ENCODE measurements at regions not wholly inside any gene's neighbourhood (a gene's known extent, or its start where the extent isn't known, plus 50 kb on each side); places are given as distances from the start of the nearest gene placed in this dataset.

- Histone ChIP-seq H4K20me1 (replicated peaks; ENCODE audit: insufficient read depth) (no peaks in the 10 kb centered on the region), H3K27me3 (ENCODE audit: insufficient read depth) (peaks cover 84% of the 10 kb centered on the region), H3K4me3 (no peak overlapping the region), H3K27ac (ENCODE audit: low read depth) (no peak overlapping the region), H3K79me2 (replicated peaks; ENCODE audit: insufficient read depth) (no peaks in the 10 kb centered on the region), H3K4me1 (ENCODE audit: insufficient read depth) (peaks cover 9% of the 10 kb centered on the region), H3K36me3 (ENCODE audit: insufficient read depth) (no peaks in the 10 kb centered on the region), H2AFZ (no peak overlapping the region), H3F3A (replicated peaks; ENCODE audit: low read depth) (no peaks in the 10 kb centered on the region), H3K4me2 (no peak overlapping the region), H3K9me2 (ENCODE audit: insufficient read depth) (no peaks in the 10 kb centered on the region)
- Mint-ChIP-seq H3K4me3 (no peak overlapping the region), H3K4me1 (peaks cover 19% of the 10 kb centered on the region; the same call in 2 of the 3 replicates), H3K27me3 (ENCODE audit: insufficient read depth, low read depth, poor library complexity) (peaks cover 34% of the 10 kb centered on the region), H3K27ac (no peak overlapping the region), H3K9me3 (no peaks in the 10 kb centered on the region), H3K36me3 (ENCODE audit: low read depth) (no peaks in the 10 kb centered on the region)
- TF ChIP-seq, protein P1, sequence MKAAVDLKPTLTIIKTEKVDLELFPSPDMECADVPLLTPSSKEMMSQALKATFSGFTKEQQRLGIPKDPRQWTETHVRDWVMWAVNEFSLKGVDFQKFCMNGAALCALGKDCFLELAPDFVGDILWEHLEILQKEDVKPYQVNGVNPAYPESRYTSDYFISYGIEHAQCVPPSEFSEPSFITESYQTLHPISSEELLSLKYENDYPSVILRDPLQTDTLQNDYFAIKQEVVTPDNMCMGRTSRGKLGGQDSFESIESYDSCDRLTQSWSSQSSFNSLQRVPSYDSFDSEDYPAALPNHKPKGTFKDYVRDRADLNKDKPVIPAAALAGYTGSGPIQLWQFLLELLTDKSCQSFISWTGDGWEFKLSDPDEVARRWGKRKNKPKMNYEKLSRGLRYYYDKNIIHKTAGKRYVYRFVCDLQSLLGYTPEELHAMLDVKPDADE (IDR thresholded peaks at IDR 0.05) = no peak
- TF ChIP-seq EZH2 (IDR thresholded peaks at IDR 0.05; ENCODE audit: low read depth, unreplicated experiment) (no peak), ZNF114 (CRISPR knock-in tag; IDR thresholded peaks at IDR 0.05) (no peak), REST (IDR thresholded peaks at IDR 0.05; ENCODE audit: unreplicated experiment) (no peak), CTCF (conservative IDR thresholded peaks at IDR 0.05; ENCODE audit: low read depth in 2 of 2) (no peak), STAT1 (IDR thresholded peaks at IDR 0.05; ENCODE audit: unreplicated experiment) (no peak), JUNB (IDR thresholded peaks at IDR 0.05; ENCODE audit: unreplicated experiment) (no peak), ZNF331 (CRISPR knock-in tag; IDR thresholded peaks at IDR 0.05; ENCODE audit: low read depth) (no peak), CREB1 (CRISPR knock-in tag; IDR thresholded peaks at IDR 0.05; ENCODE audit: low read depth) (no peak)
- TF ChIP-seq, protein P2, sequence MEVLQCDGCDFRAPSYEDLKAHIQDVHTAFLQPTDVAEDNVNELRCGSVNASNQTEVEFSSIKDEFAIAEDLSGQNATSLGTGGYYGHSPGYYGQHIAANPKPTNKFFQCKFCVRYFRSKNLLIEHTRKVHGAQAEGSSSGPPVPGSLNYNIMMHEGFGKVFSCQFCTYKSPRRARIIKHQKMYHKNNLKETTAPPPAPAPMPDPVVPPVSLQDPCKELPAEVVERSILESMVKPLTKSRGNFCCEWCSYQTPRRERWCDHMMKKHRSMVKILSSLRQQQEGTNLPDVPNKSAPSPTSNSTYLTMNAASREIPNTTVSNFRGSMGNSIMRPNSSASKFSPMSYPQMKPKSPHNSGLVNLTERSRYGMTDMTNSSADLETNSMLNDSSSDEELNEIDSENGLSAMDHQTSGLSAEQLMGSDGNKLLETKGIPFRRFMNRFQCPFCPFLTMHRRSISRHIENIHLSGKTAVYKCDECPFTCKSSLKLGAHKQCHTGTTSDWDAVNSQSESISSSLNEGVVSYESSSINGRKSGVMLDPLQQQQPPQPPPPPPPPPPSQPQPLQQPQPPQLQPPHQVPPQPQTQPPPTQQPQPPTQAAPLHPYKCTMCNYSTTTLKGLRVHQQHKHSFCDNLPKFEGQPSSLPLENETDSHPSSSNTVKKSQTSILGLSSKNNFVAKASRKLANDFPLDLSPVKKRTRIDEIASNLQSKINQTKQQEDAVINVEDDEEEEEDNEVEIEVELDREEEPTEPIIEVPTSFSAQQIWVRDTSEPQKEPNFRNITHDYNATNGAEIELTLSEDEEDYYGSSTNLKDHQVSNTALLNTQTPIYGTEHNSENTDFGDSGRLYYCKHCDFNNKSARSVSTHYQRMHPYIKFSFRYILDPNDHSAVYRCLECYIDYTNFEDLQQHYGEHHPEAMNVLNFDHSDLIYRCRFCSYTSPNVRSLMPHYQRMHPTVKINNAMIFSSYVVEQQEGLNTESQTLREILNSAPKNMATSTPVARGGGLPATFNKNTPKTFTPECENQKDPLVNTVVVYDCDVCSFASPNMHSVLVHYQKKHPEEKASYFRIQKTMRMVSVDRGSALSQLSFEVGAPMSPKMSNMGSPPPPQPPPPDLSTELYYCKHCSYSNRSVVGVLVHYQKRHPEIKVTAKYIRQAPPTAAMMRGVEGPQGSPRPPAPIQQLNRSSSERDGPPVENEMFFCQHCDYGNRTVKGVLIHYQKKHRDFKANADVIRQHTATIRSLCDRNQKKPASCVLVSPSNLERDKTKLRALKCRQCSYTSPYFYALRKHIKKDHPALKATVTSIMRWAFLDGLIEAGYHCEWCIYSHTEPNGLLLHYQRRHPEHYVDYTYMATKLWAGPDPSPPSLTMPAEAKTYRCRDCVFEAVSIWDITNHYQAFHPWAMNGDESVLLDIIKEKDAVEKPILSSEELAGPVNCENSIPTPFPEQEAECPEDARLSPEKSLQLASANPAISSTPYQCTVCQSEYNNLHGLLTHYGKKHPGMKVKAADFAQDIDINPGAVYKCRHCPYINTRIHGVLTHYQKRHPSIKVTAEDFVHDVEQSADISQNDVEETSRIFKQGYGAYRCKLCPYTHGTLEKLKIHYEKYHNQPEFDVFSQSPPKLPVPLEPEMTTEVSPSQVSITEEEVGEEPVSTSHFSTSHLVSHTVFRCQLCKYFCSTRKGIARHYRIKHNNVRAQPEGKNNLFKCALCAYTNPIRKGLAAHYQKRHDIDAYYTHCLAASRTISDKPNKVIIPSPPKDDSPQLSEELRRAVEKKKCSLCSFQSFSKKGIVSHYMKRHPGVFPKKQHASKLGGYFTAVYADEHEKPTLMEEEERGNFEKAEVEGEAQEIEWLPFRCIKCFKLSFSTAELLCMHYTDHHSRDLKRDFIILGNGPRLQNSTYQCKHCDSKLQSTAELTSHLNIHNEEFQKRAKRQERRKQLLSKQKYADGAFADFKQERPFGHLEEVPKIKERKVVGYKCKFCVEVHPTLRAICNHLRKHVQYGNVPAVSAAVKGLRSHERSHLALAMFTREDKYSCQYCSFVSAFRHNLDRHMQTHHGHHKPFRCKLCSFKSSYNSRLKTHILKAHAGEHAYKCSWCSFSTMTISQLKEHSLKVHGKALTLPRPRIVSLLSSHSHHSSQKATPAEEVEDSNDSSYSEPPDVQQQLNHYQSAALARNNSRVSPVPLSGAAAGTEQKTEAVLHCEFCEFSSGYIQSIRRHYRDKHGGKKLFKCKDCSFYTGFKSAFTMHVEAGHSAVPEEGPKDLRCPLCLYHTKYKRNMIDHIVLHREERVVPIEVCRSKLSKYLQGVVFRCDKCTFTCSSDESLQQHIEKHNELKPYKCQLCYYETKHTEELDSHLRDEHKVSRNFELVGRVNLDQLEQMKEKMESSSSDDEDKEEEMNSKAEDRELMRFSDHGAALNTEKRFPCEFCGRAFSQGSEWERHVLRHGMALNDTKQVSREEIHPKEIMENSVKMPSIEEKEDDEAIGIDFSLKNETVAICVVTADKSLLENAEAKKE (CRISPR knock-in tag; IDR thresholded peaks at IDR 0.05) = no peak
- ATAC-seq (no peak), DNase-seq (ENCODE audit: low spot score) (no peak)
Measured at GRCh38 chrX:139207655-139208054, 322.9 kb upstream of the F9 start.
